HCT116 (cell line): ENCODE measurements at regions not wholly inside any gene's neighbourhood (a gene's known extent, or its start where the extent isn't known, plus 50 kb on each side); places are given as distances from the start of the nearest gene placed in this dataset.

Experiments
- ATAC-seq: fragments of 200-7000 bp; cut with Tn5 transposase; 2 replicates; pipeline ENCODE4 v1.9.1; 2020; ENCODE audit warnings: mild to moderate bottlenecking, moderate library complexity
- BruUV-seq: library from RNA; stranded (reverse); fragments of 400-500 nt; replicated peaks from 2 replicates; lab custom pipeline; 2021; lab: Mats Ljungman, UMichigan
- CTCF ChIA-PET: fragments of 300-600 bp; sonication (Branson Sonifier 250); formaldehyde crosslinking; loops from one replicate; lab custom pipeline; 2021; ENCODE audit warnings: antibody characterized with exemption; lab: Charles Lee
- POLR2A ChIA-PET: fragments of 300-600, 350-600 bp; sonication (Branson Sonifier 250); formaldehyde crosslinking; loops from one replicate; lab custom pipeline; 2021; ENCODE audit warnings: antibody characterized with exemption; lab: Charles Lee
- RAD21 ChIA-PET, 2 experiments: fragments of 300-600 bp; sonication (Branson Sonifier 250); formaldehyde crosslinking; loops; one replicate each; lab custom pipeline; 2023; ENCODE audit warnings: low total read pairs in 2 of 2; ENCODE audit not compliant: uncharacterized antibody in 2 of 2, unreplicated experiment in 2 of 2, low non-redundant PET in 1 of 2; lab: Charles Lee
- DNase-seq: peaks from one replicate; pipeline ENCODE4 v3.0.0-alpha.2; 2010; ENCODE audit warnings: low read depth, low spot score
- H2AFZ ChIP-seq: fragments of 200-600 bp; shearing (Covaris generic), sonication (generic); 2 replicates; pipeline ENCODE4 v1.6.1; 2017; ENCODE audit warnings: low read depth, mixed run types, mixed read lengths, antibody characterized with exemption, low read length; ENCODE audit not compliant: poor library complexity, severe bottlenecking
- H3K27ac ChIP-seq: 2 replicates; pipeline ENCODE4 v1.5.1; 2012; ENCODE audit warnings: low read depth, low read length
- H3K27me3 ChIP-seq: fragments of 200-600 bp; sonication (generic); 2 replicates; pipeline ENCODE4 v1.6.1; 2016; ENCODE audit warnings: mixed run types, low read length, mixed read lengths; ENCODE audit not compliant: insufficient read depth
- H3K36me3 ChIP-seq, 2 experiments: fragments of 200-500 bp in 1 of 2; fragments of 200-600 bp in 1 of 2; sonication (Bioruptor generic) in 1 of 2; sonication (generic) in 1 of 2; 2 replicates each; pipeline versions ENCODE4 v1.5.1 to v1.6.1; 2014 to 2016; ENCODE audit warnings: low read length in 2 of 2, inconsistent platforms in 1 of 2, mixed read lengths in 1 of 2, mixed run types in 1 of 2; ENCODE audit not compliant: insufficient read depth in 2 of 2, control insufficient read depth in 1 of 2
- H3K4me1 ChIP-seq, 2 experiments: fragments of 200-600 bp in 1 of 2; sonication (generic) in 1 of 2; 2 replicates each; pipeline versions ENCODE4 v1.5.1 to v1.6.1; 2012 to 2017; ENCODE audit warnings: low read length in 2 of 2, inconsistent platforms in 1 of 2, mild to moderate bottlenecking in 1 of 2, mixed read lengths in 1 of 2, mixed run types in 1 of 2, moderate library complexity in 1 of 2; ENCODE audit not compliant: insufficient read depth in 2 of 2, control insufficient read depth in 1 of 2
- H3K4me2 ChIP-seq: fragments of 200-600 bp; sonication (generic); 2 replicates; pipeline ENCODE4 v1.6.1; 2017; ENCODE audit warnings: mixed run types, low read length, mixed read lengths
- H3K4me3 ChIP-seq, 2 experiments: fragments of 200-600 bp in 1 of 2; sonication (generic) in 1 of 2; replicated peaks in 1 of 2; 2 replicates each; pipeline ENCODE4 v1.5.1; 2011 to 2016; ENCODE audit warnings: low read length in 2 of 2, control low read depth in 1 of 2, low read depth in 1 of 2, mild to moderate bottlenecking in 1 of 2, mixed read lengths in 1 of 2, mixed run types in 1 of 2
- H3K79me2 ChIP-seq: fragments of 200-600 bp; sonication (generic); 2 replicates; pipeline ENCODE4 v1.6.1; 2017; ENCODE audit warnings: mild to moderate bottlenecking, mixed run types, low read length, moderate library complexity, mixed read lengths; ENCODE audit not compliant: insufficient read depth
- H3K9ac ChIP-seq: fragments of 200-600 bp; sonication (generic); 2 replicates; pipeline ENCODE4 v1.6.1; 2016; ENCODE audit warnings: low read length, mixed read lengths
- H3K9me2 ChIP-seq: fragments of 200-600 bp; sonication (generic), shearing (Covaris generic); 2 replicates; pipeline ENCODE4 v1.6.1; 2017; ENCODE audit warnings: mixed run types, mild to moderate bottlenecking, moderate library complexity; ENCODE audit not compliant: insufficient read depth
- H3K9me3 ChIP-seq, 2 experiments: fragments of 200-500 bp in 1 of 2; fragments of 200-600 bp in 1 of 2; sonication (Bioruptor generic) in 1 of 2; sonication (generic) in 1 of 2; 2 replicates each; pipeline ENCODE4 v1.6.1; 2014 to 2017; ENCODE audit warnings: low read length in 2 of 2, mixed read lengths in 2 of 2, inconsistent platforms in 1 of 2, low read depth in 1 of 2, mild to moderate bottlenecking in 1 of 2, mixed run types in 1 of 2, moderate library complexity in 1 of 2; ENCODE audit not compliant: control insufficient read depth in 1 of 2, insufficient read depth in 1 of 2
- H4K20me1 ChIP-seq: fragments of 200-600 bp; sonication (generic), shearing (Covaris generic); 2 replicates; pipeline ENCODE4 v1.6.1; 2017; ENCODE audit warnings: mixed run types, mild to moderate bottlenecking, moderate library complexity; ENCODE audit not compliant: insufficient read depth
- ATF3 ChIP-seq: IDR thresholded peaks from 2 replicates; pipeline ENCODE4 v1.6.1; 2012
- CBX3 ChIP-seq: IDR thresholded peaks from 2 replicates; pipeline ENCODE4 v1.6.1; 2012; ENCODE audit warnings: low read depth
- CEBPB ChIP-seq: IDR thresholded peaks from 2 replicates; pipeline ENCODE4 v1.6.1; 2012; ENCODE audit warnings: low read depth
- ELF1 ChIP-seq: IDR thresholded peaks from 2 replicates; pipeline ENCODE4 v1.6.1; 2012; ENCODE audit warnings: low read depth, borderline replicate concordance
- EZH2phosphoT487 ChIP-seq: fragments of 200-600 bp; IDR thresholded peaks from 2 replicates; pipeline ENCODE4 v1.6.1; 2018; ENCODE audit warnings: antibody characterized with exemption, borderline replicate concordance
- FOSL1 ChIP-seq: IDR thresholded peaks from 2 replicates; pipeline ENCODE4 v1.6.1; 2012; ENCODE audit warnings: low read depth
- MAX ChIP-seq: IDR thresholded peaks from 2 replicates; pipeline ENCODE4 v1.6.1; 2012
- POLR2A ChIP-seq: IDR thresholded peaks from 2 replicates; pipeline ENCODE4 v1.7.0; 2011; ENCODE audit warnings: borderline replicate concordance; ENCODE audit not compliant: insufficient read depth, insufficient read length; ENCODE audit errors: extremely low read depth
- POLR2AphosphoS5 ChIP-seq: IDR thresholded peaks from 2 replicates; pipeline ENCODE4 v1.6.1; 2011; ENCODE audit warnings: mild to moderate bottlenecking, low read depth, low read length, moderate library complexity
- RAD21 ChIP-seq: IDR thresholded peaks from 2 replicates; pipeline ENCODE4 v1.6.1; 2012; ENCODE audit warnings: low read depth, mild to moderate bottlenecking
- REST ChIP-seq: IDR thresholded peaks from 2 replicates; pipeline ENCODE4 v1.6.1; 2012; ENCODE audit warnings: low read depth
- SIN3A ChIP-seq: IDR thresholded peaks from 2 replicates; pipeline ENCODE4 v1.6.1; 2012; ENCODE audit warnings: low read depth
- SP1 ChIP-seq: IDR thresholded peaks from 2 replicates; pipeline ENCODE4 v1.6.1; 2012; ENCODE audit warnings: low read depth
- TCF7L2 ChIP-seq: IDR thresholded peaks from 2 replicates; pipeline ENCODE4 v1.7.0; 2011; ENCODE audit warnings: borderline replicate concordance, inconsistent platforms; ENCODE audit not compliant: insufficient read depth, insufficient read length; ENCODE audit errors: extremely low read depth
- YY1 ChIP-seq: IDR thresholded peaks from 2 replicates; pipeline ENCODE4 v1.6.1; 2011; ENCODE audit warnings: low read length, low read depth, moderate library complexity, mild to moderate bottlenecking; ENCODE audit not compliant: insufficient replicate concordance; ENCODE audit errors: extremely low read depth
- ZFX ChIP-seq: fragments of 450-650 bp; IDR thresholded peaks from 2 replicates; pipeline ENCODE4 v1.6.1; 2017
- ZNF274 ChIP-seq: fragments of 200-500 bp; sonication (Bioruptor generic); IDR thresholded peaks from 2 replicates; pipeline ENCODE4 v1.6.1; 2014; ENCODE audit warnings: mild to moderate bottlenecking, low read depth, low read length, inconsistent platforms
- intact Hi-C: fragments of 100-400 bp; cut with micrococcal nuclease; formaldehyde crosslinking; loops from 2 replicates; pipeline ENCODE4 v1.10.0; 2022
- TF ChIP-seq, protein P1 (sequence below), 3 experiments: fragments of 200-600 bp in 1 of 3; sonication (generic) in 1 of 3; IDR thresholded peaks in 2 of 3; conservative IDR thresholded peaks in 1 of 3; 2 replicates each; pipeline ENCODE4 v1.5.1; 2012 to 2017; ENCODE audit warnings: low read depth in 2 of 3, low read length in 2 of 3, antibody characterized with exemption in 1 of 3, borderline replicate concordance in 1 of 3, control low read depth in 1 of 3, mild to moderate bottlenecking in 1 of 3, mixed read lengths in 1 of 3, mixed run types in 1 of 3, moderate library complexity in 1 of 3; ENCODE audit not compliant: insufficient read depth in 1 of 3
- TF ChIP-seq, protein P2 (sequence below): IDR thresholded peaks from 2 replicates; pipeline ENCODE4 v1.6.1; 2011; ENCODE audit warnings: mild to moderate bottlenecking, low read length, moderate library complexity; ENCODE audit not compliant: insufficient replicate concordance; ENCODE audit errors: extremely low read depth

- DNase-seq (no peak), ATAC-seq (no peak)
- Histone ChIP-seq H3K27me3 (no peaks in the 10 kb centered on the region), H3K9ac (no peak overlapping the region), H3K4me2 (no peak overlapping the region), H3K9me2 (no peaks in the 10 kb centered on the region), H3K4me3 (no peak overlapping the region), H3K9me3 (no peaks in the 10 kb centered on the region), H3K4me1 (peaks cover 0 to 6% of the 10 kb centered on the region in 2 experiments; a peak in 1 of 4 replicates), H3K27ac (no peak overlapping the region), H4K20me1 (no peaks in the 10 kb centered on the region), H2AFZ (no peak overlapping the region), H3K79me2 (no peaks in the 10 kb centered on the region)
- CTCF ChIA-PET, result no interaction called here
- intact Hi-C loops, result loop anchor here (2.0 kb wide), 1 partner anchor 127 kb away; no protein-coding TSS in a partner anchor
- POLR2A ChIA-PET, result no interaction called here
- RAD21 ChIA-PET, result no interaction called here
- TF ChIP-seq ZNF274 (no peak), CBX3 (no peak), CEBPB (no peak), SP1 (no peak), RAD21 (no peak), ZFX (no peak), SIN3A (no peak), EZH2phosphoT487 (no peak), ELF1 (no peak), ATF3 (no peak), POLR2AphosphoS5 (no peak), FOSL1 (no peak), YY1 (no peak), MAX (no peak), POLR2A (no peak), TCF7L2 (no peak), REST (no peak)
- TF ChIP-seq, protein P1, sequence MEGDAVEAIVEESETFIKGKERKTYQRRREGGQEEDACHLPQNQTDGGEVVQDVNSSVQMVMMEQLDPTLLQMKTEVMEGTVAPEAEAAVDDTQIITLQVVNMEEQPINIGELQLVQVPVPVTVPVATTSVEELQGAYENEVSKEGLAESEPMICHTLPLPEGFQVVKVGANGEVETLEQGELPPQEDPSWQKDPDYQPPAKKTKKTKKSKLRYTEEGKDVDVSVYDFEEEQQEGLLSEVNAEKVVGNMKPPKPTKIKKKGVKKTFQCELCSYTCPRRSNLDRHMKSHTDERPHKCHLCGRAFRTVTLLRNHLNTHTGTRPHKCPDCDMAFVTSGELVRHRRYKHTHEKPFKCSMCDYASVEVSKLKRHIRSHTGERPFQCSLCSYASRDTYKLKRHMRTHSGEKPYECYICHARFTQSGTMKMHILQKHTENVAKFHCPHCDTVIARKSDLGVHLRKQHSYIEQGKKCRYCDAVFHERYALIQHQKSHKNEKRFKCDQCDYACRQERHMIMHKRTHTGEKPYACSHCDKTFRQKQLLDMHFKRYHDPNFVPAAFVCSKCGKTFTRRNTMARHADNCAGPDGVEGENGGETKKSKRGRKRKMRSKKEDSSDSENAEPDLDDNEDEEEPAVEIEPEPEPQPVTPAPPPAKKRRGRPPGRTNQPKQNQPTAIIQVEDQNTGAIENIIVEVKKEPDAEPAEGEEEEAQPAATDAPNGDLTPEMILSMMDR (IDR thresholded peaks at IDR 0.05 in 2 of 3, conservative IDR thresholded peaks at IDR 0.05 in 1 of 3; ENCODE audit: borderline replicate concordance in 1 of 3, insufficient read depth in 1 of 3, low read depth in 2 of 3, low read length in 2 of 3), result no peak
- TF ChIP-seq, protein P2, sequence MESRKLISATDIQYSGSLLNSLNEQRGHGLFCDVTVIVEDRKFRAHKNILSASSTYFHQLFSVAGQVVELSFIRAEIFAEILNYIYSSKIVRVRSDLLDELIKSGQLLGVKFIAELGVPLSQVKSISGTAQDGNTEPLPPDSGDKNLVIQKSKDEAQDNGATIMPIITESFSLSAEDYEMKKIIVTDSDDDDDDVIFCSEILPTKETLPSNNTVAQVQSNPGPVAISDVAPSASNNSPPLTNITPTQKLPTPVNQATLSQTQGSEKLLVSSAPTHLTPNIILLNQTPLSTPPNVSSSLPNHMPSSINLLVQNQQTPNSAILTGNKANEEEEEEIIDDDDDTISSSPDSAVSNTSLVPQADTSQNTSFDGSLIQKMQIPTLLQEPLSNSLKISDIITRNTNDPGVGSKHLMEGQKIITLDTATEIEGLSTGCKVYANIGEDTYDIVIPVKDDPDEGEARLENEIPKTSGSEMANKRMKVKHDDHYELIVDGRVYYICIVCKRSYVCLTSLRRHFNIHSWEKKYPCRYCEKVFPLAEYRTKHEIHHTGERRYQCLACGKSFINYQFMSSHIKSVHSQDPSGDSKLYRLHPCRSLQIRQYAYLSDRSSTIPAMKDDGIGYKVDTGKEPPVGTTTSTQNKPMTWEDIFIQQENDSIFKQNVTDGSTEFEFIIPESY, result no peak
- TF ChIP-seq, all 23 proteins: peak for 0
- H3K36me3 ChIP-seq, result no peaks in the 10 kb centered on the region
- no TSS peak for BruUV-seq
Observed at GRCh38 chr6:84551797-84552196, 212.6 kb downstream of the TBX18 start.
